TTC549 (cell line): ENCODE measurements at regions not wholly inside any gene's neighbourhood (a gene's known extent, or its start where the extent isn't known, plus 50 kb on each side); places are given as distances from the start of the nearest gene placed in this dataset.

Source experiments
- FAIRE-seq: peaks from 2 replicates; lab custom pipeline; 2012; peaks lifted over from hg19 to GRCh38; lab: Jason Lieb, UNC

DNA sequence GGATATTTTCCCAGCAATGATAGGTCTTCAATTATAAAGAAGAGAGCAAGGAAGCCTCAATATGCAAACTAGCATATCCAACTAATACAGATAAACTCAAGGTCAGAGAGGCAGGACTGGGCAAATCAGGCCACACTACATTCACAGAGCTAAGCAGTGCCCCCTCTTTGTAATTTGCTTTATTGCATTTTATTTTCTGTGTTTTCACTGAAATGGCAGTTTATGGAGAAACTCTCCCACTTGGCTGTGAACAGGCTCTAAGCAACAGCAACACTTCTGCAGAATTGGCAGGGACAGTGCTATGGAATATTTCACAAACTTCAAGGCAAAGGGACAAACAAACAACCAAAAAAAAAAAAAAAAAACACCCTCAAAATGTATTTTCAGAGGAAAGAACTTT lies 93.4 kb upstream of the SOD1 start:
- FAIRE-seq, result no peak

DNA sequence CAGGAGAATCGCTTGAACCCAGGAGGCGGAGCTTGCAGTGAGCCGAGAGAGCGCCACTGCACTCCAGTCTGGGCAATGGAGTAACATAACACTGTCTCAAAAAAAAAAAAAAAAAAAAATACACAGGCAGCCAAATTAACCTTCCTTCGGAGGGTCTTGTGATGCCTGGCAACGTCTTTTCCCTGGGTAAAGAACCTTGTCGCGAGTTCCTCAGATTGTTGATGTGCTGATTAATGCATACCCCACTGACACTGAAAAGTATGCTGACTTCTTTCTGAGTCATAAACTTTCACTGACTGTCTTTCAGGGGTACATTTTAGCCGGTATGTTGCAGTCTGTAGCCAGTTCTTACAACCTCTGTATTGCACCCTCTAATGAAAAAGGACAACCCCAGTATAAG lies 95.1 kb upstream of the SOD1 start:
- FAIRE-seq, result no peak

DNA sequence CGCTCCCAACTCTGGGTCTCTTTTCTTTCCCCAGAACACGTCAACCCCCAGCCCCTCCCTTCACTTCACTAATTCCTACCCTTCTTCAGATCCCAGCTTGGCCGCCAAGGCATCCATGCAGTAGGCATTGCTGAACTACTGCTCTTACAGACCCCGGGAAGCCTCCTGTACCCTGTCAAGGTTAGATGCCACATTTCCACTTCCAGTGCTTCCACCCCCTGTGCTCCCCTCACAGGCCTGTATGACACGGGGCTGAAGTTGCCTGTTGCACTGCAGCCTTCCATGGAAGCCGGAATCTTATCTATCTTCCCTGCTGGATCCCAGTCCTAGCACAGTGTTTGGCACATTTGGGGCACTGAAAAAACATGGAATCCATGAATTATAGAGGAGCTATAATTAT lies 99.0 kb upstream of the SOD1 start:
- FAIRE-seq, result no peak

DNA sequence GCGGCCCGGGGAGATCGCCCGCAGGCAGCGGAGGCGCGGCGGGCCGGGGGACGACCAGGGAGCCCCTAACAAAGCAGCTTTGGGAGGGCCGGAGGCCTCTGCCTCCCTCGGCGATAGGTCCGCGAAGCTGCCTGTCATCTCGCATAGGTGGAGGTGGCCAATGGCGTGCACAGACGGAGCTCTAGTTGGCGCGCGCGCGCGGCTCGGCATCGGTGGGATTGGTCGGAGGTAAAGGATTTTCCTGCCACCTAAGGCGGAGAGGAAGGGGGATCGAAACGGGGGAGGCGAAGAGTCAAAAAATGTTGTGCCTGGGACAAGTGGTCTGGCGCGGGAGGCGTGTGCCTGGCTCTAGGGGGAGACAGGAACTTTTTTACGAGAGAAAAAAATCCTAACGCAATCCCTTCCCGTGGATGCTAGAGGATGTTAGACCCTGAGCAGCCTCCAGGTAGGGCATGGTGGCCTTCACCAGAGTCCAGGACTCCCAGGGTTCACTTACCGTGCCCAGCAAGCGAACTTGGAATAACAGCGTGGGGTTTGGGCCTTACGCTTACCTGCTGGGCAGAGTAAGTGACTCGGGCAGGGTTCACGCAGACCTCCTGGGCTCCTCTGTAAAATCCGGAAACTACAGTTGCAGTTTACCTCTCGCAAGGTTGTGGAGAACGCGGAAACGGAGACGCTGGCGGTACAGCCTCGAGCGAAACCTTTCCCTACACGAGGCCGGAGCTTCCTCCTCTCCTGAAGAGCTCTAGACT lies 99.9 kb upstream of the SOD1 start:
- no peak for FAIRE-seq

DNA sequence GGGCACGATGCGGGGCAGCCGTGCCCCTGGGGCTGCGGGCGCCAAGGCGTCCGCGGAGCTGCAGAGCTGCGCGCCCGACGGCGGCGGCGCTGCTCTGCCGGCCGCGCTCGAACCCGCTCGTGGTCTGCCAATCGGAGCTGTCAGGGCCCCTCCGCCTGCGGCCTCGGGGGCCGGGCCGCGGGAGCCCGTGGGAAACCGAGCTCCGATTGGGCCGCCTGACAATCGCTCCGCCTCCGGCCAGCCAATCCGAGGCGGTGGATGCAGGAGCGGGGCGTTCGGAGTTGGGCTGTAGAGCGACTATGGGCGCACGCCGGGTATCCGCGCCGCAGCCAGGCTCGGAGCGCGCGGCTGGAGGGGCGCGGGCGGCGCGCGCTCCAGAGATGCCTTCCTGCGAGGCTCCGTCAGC lies 100.5 kb upstream of the SOD1 start:
- FAIRE-seq, result no peak

DNA sequence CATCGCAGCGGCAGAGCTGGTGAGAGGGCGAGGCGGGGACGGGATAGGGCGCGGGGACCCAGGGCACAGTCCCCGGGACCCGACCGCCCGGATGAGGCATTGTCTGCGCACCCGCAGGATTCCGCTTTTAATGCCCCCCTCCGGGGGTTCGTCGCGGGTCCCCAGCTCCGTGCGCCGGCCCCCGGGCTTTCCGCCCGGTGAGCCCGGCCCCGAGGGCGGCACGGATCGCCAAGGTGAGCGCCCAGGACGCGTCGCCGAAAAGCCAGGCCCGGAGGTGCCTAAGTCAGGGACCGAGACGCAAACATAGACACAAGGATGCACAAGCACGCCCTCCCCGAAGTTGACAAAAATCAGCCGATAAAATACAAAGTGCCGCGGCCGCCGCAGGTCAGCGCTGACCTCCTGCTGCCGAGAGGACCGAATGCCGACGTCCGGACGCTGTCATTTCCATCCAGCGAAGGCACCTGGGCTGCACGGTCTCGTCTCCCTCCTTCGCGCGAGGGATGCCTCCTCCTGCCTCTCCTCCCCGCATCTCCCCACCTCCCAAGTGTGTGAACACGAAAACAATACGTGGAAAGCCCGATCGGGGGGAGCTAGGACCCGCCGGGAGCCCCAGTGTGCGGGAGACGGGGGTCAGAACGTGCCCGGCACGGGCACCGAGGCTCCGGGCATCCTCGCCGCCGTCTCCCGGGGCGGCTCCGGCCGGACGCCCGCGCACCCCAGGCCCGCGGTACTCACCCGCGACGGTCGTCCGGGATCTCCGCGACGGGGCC lies 101.1 kb upstream of the SOD1 start:
- FAIRE-seq, result no peak

DNA sequence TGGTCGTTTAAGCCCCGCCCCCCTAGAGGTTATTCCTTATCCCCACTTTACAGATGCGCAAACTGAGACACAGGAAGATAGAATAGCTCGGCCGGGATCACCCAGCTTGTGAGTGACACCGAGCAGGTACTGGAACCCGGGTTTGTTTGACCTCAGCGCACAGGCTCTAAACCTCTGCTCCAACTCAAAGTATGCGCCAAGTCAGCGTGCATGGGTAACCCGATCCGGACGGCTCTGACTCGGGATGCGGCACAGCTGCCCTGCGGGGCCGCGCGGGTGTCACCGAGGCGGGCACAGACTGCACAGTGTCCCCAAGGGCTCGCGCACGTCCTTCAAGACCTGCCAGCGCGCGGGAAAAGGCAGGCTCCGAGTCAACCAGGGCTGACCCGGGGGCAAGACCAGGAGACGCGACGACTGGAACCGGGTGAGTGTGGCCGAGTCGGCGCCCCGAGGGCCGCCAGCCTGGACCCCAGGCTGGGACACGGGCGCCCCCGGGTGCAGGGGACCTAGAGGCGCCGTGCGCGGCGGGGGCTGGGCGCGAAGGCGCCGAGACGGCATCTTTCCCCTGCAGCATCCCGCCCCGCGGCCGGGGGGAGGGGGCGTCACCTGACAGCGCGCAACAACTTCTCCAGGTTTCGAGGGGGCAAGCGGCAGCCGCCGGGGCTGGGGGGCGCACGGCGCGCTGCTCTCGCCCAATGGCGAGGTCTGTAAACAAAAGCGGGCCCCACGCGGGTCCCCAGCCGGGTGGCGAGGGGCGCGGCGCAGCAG lies 101.9 kb upstream of the SOD1 start:
- no peak for FAIRE-seq

DNA sequence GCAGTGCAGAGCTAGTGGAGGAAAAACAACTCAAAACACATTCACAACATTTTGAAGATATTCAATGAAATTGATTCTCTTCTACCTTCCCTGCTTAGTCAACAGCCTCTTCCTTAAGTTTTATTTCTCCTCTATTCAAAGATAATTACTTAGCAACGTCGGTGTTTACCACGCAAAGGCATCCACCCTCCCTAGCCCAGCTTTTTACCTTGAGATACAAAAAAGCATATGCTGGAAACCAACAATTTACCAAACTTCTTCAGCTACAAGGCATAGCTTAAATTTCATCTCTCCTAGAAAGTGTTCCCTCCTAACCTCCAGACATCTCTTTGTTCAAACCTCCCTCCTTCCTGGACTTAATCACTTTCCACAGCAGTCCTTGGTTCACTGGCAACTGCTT lies 102.8 kb upstream of the SOD1 start:
- FAIRE-seq, result no peak

DNA sequence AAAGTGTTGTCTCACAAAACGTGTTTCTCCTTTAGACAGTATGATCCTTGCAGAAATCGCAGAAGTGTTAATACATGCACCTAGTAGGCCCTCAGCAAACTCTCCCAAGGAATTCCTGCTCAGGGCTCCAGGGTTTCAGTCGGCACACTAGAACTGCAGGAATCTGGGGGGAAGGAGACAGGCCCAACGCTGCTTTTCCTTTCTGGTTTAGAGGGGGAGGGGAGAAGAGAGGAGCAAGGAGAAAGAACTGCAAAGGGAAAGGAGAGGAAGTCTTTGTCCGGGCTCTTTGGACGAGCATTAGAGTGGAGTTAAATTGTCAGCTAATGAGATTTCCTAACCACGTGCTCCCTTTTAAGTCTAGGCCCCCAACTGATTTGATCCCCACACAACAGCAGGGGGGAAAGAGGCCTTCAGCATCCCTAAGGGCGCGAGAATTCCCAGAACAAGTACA lies 103.7 kb upstream of the SOD1 start:
- FAIRE-seq, result no peak

DNA sequence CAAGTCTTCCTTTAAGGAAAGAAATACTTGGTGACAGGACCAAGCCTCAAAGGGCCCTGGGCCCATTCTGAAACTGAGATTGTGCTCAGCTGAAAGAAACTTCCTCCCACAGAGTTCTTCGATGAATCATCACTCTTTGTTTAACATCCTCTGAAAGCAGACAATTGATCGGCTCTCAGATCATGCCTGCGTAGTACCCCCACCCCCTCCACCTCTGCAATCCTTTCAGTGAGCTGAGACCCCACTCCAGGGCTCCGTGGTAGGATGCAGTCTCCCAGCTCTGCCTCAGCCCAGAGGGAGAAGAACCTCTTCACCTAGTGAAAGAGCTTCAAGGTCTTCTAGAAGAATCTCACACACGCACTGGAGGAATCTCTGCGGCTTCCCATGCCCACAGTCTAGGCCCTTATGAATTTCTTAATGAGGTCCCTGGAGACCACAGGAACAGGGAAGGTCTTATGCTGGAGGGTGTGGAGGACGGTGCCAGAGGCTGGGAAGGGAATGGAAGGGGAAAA lies 104.9 kb upstream of the SOD1 start:
- FAIRE-seq, result no peak

DNA sequence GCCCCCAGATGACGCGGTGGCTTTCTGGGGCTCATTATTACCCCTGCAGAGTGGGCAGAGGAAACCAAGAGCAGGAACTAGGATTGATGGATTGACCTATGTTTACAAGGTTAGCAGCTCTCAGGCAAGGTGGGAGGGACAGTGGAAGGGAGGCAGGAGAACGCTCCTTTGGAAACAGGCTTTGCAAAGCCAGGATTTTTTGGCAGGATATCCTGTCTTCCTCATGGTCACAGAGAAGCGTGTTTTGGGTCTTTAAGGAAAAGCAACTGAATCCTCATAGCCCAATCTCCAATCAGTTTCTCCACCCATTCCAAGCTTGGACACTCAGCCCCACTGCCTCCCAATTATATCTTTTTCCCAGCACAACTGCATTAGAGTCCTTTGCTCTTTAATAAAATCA lies 105.6 kb upstream of the SOD1 start:
- no peak for FAIRE-seq

DNA sequence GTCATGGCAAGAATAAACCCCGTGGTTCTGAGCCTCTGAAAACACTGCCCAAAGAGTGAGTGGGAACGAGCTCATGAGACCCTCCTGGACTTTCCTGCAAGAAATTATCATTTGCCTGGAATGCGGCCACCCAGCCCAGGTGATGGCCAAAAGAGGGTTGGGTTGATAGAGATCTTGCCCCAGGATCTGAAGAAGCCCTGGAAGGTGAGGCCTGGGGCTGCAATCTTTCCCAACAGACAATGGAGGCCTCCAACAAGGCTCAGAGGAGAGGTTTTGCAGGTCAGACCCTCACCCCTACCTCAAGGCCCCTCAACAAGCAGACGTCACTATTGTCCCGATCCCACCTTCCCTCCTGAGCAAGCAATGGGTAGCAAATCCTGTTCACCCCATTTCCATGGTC lies 106.0 kb upstream of the SOD1 start:
- no peak for FAIRE-seq

DNA sequence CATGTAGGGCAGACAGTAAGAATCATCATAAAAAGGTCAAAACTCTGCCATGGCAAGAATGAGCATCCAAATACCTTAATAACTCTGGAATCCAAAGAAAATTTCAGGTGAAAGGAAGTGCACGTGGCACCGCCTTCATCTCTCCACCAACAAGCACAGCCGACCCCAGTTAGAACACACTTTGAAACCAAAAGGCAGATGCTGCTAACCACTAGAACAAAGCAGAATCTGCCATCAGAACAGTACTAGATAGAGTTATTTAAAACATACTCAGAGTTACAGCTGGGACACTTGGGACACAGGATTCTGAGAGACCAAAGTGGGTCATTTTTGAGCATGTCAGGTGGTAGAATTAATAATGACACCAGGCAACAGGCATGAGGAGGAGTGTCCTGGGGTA lies 106.7 kb upstream of the SOD1 start:
- FAIRE-seq, result no peak

DNA sequence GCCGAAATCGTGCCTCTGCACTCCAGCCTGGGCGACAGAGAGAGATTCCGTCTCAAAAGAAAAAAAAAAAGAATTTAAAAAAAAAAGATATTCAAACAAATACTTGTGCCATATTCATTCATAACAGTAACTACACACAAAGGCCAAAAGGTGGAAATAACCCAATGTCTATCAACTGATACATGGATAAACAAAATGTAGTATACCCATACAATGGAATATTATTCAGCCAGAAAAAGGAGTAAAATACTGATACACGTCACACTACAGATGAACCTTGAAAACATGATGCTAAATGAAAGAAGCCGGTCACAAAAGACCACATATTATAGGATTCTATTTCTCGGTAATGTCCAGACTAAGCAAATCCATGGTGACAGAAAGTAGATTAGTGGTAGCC lies 109.4 kb upstream of the SOD1 start:
- no peak for FAIRE-seq

DNA sequence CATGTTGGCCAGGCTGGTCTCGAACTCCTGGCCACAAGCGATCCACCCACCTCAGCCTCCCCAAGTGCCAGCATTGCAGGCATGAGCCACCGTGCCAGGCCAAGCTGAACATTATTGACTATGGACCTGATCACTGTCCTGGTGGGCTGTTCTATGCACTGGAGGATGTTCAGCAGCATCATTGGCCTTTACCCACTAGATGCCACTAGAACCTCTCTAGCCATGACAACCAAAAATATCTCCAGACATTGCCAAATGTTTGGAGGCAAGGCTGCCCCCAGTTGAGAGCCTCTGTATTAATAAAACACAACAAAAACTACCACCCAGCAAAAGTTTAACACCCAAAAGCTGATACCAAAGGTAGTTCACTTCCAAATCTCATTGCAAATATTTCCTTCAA lies 110.8 kb upstream of the SOD1 start:
- no peak for FAIRE-seq

DNA sequence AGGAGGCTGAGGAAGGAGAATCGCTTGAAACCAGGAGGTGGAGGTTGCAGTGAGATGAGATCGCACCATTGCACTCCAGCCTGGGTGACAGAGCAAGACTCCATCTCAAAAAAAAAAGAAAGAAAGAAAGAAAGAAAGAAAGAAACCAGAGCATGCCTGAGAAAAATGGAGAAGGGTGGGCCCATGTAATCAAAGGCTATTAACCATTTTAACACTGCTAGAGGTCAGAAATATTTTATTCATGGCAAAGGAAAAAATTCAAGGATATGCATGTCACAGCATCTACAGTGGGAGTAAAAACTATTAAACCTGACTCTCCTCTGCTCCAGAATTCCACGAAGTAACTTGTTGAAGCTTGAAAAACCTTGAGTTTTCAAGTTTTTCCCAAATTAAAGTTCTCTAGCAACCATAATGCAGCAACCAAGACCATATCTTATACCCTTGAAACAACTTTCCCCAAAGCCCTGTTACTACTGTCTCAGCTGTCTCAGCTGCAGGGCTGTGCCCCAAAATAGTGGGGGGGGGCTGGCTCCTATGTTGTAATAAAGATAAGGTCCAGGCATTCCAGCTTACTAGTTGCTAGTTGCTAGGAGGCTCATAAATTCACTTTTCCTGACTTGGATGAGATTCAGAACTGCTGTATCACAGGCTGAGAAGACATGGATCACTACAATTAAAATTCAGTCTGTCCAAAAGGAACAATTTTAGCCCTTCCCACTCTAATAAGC lies 112.9 kb upstream of the SOD1 start:
- FAIRE-seq, result no peak

DNA sequence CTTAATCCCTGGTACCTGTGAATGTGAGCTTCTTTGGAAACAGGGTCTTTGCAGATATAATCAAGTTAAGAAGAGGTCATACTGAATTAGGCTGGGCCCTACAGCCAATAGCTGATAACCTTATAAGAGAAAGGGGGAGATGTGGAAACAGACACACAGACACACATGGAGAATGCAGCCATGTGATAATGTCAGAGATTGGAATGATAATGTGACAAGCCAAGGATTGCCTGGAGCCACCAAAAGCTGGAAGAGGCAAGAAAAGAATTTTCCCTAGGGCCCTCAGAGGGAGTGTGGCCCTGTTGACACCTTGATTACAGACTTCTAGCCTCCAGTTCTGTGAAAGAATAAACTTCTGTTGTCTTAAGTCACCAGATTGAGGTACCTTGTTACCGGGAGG lies 114.5 kb upstream of the SOD1 start:
- no peak for FAIRE-seq

DNA sequence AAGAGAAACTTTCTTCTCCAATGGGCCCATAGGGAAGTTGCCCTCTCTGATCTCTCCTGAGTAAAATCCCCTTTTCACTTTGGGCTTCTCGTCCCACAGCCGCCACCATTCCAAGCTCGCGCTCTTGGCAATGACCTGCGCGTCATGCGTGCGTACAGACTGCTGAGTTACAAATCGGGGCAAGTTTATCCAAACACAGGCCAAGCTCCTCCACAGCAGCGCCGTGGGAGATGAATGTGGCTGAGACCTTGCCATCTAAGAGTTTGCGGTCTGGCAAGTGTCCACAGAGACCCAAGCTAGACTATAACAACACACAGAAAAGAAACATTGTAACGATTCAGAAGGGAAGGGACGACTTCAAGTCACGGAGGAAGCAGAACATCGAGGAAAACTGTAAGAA lies 116.3 kb upstream of the SOD1 start:
- FAIRE-seq, result no peak

DNA sequence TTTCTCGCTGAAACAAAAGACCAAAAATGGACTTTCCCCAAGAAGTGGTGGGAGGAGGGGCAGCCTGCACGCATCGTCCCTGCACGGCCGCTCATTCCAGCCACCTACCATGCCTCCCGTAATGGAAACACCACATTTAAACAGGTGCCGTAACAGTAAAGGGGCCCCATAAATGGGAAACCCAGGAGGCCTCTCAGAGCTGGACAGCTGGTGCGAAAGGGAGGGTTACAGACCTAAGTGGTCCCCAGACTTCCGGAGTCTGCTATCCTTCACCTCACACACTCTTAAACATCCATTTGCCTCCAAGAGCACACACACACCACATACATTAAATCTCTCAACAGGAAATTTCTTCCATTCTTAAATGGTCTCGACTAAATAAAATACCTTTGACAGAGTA lies 120.7 kb upstream of the SOD1 start:
- FAIRE-seq, result no peak

DNA sequence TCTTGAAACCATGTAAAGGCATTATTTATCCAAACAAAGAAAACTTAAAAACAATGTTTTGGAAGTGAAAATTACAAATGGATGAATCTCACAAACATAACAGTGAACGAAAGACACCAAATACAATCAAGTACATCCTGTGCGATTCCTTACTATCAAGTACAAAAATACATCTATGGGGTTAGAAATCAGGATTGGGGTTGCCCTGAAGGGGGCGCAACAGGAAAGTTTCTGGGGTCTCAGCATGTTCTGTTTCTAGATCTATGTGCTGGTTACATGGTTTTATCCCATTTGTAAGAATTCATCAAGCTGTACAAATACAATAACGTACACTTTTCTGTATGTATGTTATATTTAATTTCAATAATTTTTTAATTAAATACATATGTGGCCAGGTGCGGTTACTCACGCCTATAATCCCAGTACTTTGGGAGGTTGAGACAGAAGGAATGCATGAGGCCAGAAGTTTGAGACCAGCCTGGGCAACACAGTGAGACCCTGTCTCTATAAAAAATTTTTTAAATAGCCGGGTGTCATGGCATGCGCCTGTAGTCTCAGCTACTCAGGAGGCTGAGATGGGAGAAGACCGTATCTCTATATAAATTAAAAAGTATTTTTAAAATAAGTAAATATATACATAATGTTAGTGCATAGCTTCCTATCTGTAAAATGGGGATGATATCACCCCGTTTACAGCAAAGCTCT lies 121.5 kb upstream of the SOD1 start:
- FAIRE-seq, result no peak

DNA sequence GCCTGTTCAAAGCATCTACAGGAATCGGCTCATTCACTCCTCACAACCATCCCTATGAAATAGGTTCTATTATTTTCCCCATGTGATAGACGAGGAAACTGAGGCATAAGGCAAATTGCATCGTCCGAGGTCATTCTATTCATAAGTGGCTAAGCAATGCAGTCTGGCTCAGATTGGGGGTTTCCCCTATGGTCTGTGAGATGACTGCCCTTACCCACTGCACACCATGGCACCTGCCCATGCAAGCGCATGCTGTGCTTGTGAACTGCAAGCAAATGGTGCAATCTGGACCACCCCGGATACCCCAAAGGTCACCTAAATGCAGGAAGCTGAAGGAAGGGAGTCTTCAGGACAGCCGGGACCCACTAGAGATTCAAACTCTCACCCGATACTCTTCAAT lies 123.4 kb upstream of the SOD1 start:
- no peak for FAIRE-seq

DNA sequence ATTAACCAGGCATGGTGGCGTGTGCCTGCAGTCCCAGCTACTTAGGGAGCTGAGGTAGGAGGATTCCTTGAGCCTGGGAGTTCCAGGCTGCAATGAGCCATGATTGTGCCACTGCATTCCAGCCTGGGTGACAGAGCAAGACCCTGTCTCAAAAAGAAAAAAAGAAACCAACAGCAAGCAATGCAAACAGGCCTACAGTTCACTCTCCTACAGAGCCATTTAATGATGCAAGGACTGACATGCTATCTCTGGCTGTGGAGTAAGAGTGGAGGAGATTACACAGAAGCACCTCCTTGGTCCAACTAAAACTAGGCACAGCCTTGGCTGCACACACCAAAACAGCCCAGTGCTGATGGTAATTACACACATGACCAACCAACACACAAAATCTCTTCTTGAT lies 127.5 kb upstream of the SOD1 start:
- FAIRE-seq, result no peak
